Caco-2 (cell line): ENCODE measurements at regions not wholly inside any gene's neighbourhood (a gene's known extent, or its start where the extent isn't known, plus 50 kb on each side); places are given as distances from the start of the nearest gene placed in this dataset.
A peak's percentile ranks its signal among the peaks of the same experiment; 100 is the strongest.

Experiments used
- BruUV-seq: library from RNA; stranded (reverse); fragments of 400-500 nt; replicated peaks from 2 replicates; lab custom pipeline; 2021; lab: Mats Ljungman, UMichigan
- CTCF ChIA-PET: fragments of 300-600 bp; sonication (Branson Sonifier 250); formaldehyde crosslinking; loops from one replicate; lab custom pipeline; 2022; ENCODE audit warnings: antibody characterized with exemption; lab: Charles Lee
- POLR2A ChIA-PET: fragments of 300-600 bp; sonication (Branson Sonifier 250); formaldehyde crosslinking; loops from one replicate; lab custom pipeline; 2022; ENCODE audit warnings: antibody characterized with exemption; lab: Charles Lee
- DNase-seq, 2 experiments: peaks; one replicate each; pipeline versions ENCODE4 v3.0.0 to v3.0.0-alpha.2; 2020 to 2022
- H3K27me3 ChIP-seq: replicated peaks from 2 replicates; pipeline ENCODE4 v1.6.0; 2011; ENCODE audit warnings: low read length; ENCODE audit not compliant: control insufficient read depth, insufficient read depth
- H3K36me3 ChIP-seq: 2 replicates; pipeline ENCODE4 v1.5.1; 2011; ENCODE audit warnings: low read length; ENCODE audit not compliant: control insufficient read depth, insufficient read depth
- H3K4me1 ChIP-seq: fragments of 250-450 bp; sonication (Bioruptor Pico); 2 replicates; pipeline ENCODE4 v1.5.1; 2020; ENCODE audit warnings: mild to moderate bottlenecking
- H3K4me3 ChIP-seq: 2 replicates; pipeline ENCODE4 v1.5.1; 2011; ENCODE audit warnings: low read depth, mild to moderate bottlenecking, control low read depth, low read length
- H3K9me3 ChIP-seq: fragments of 250-450 bp; sonication (Bioruptor Pico); 2 replicates; pipeline ENCODE4 v1.5.1; 2020; ENCODE audit warnings: mild to moderate bottlenecking, moderate library complexity
- H3K27ac Mint-ChIP-seq: one replicate; pipeline ENCODE4 v1.8.0; 2022; ENCODE audit warnings: mixed read lengths; ENCODE audit not compliant: unreplicated experiment
- H3K27me3 Mint-ChIP-seq: one replicate; pipeline ENCODE4 v1.8.0; 2022; ENCODE audit warnings: mixed read lengths; ENCODE audit not compliant: insufficient read depth, unreplicated experiment
- H3K36me3 Mint-ChIP-seq: one replicate; pipeline ENCODE4 v1.8.0; 2022; ENCODE audit warnings: mild to moderate bottlenecking, mixed read lengths; ENCODE audit not compliant: insufficient read depth, unreplicated experiment
- H3K4me1 Mint-ChIP-seq: one replicate; pipeline ENCODE4 v1.8.0; 2022; ENCODE audit warnings: low read depth, mixed read lengths; ENCODE audit not compliant: unreplicated experiment
- H3K4me3 Mint-ChIP-seq: one replicate; pipeline ENCODE4 v1.8.0; 2022; ENCODE audit warnings: mild to moderate bottlenecking, moderate library complexity, mixed read lengths; ENCODE audit not compliant: unreplicated experiment
- H3K9me3 Mint-ChIP-seq: one replicate; pipeline ENCODE4 v1.8.0; 2022; ENCODE audit warnings: mixed read lengths; ENCODE audit not compliant: unreplicated experiment
- CTCF ChIP-seq, 2 experiments: fragments of 200-600 bp in 1 of 2; IDR thresholded peaks; 1 replicate in 1 of 2; 2 replicates in 1 of 2; pipeline versions ENCODE4 v1.5.1 to v1.8.0; 2011 to 2022; ENCODE audit warnings: antibody characterized with exemption in 1 of 2, control low read depth in 1 of 2, inconsistent platforms in 1 of 2, low read depth in 1 of 2, low read length in 1 of 2, mild to moderate bottlenecking in 1 of 2, moderate library complexity in 1 of 2; ENCODE audit not compliant: insufficient read depth in 1 of 2, severe bottlenecking in 1 of 2, unreplicated experiment in 1 of 2
- intact Hi-C: fragments of 100-400 bp; cut with micrococcal nuclease; formaldehyde crosslinking; loops from one replicate; pipeline ENCODE4 v1.10.0; 2022; ENCODE audit not compliant: unreplicated experiment

- POLR2A ChIA-PET, result interaction anchor here (0.8 kb wide), 1 partner anchor 238 kb away, joined by 4 read pairs; no protein-coding TSS in a partner anchor
- intact Hi-C loops, result no loop called here
- peaks cover 69% of the 10 kb centered on the region for H3K36me3 Mint-ChIP-seq
- no peaks in the 10 kb centered on the region for H3K27me3 Mint-ChIP-seq
- CTCF ChIA-PET, result interaction anchor here (1.1 to 1.2 kb wide), 2 partner anchors 27 to 67 kb away, joined by 3 to 4 read pairs; no protein-coding TSS in a partner anchor
- H3K4me3 Mint-ChIP-seq, result no peak overlapping the region
- no peaks in the 10 kb centered on the region for H3K9me3 Mint-ChIP-seq
- Histone ChIP-seq H3K27me3 (no peaks in the 10 kb centered on the region), H3K9me3 (no peaks in the 10 kb centered on the region), H3K36me3 (peaks cover 5% of the 10 kb centered on the region), H3K4me3 (no peak overlapping the region), H3K4me1 (peaks cover 38% of the 10 kb centered on the region)
- no TSS peak for BruUV-seq
- peak; percentile 32 to 56 for DNase-seq
- peaks cover 14% of the 10 kb centered on the region for H3K4me1 Mint-ChIP-seq
- peak overlapping the region; percentile 74 for H3K27ac Mint-ChIP-seq
- no peak for TF ChIP-seq CTCF (IDR thresholded peaks at IDR 0.05; ENCODE audit: insufficient read depth in 1 of 2, low read depth in 1 of 2, low read length in 1 of 2, severe bottlenecking in 1 of 2, unreplicated experiment in 1 of 2)
These were observed 233.2 kb upstream of the TPM1 start for GRCh38 chr15:62809115-62809967.

GRCh38 chr15:62809968-62810260, 232.6 kb upstream of the TPM1 start:
- Histone ChIP-seq H3K4me3 (no peak overlapping the region), H3K27me3 (no peaks in the 10 kb centered on the region), H3K9me3 (no peaks in the 10 kb centered on the region), H3K36me3 (peaks cover 5% of the 10 kb centered on the region), H3K4me1 (peaks cover 38% of the 10 kb centered on the region)
- POLR2A ChIA-PET, result interaction anchor here (0.8 kb wide), 1 partner anchor 238 kb away, joined by 4 read pairs; no protein-coding TSS in a partner anchor
- no peak for TF ChIP-seq CTCF (IDR thresholded peaks at IDR 0.05; ENCODE audit: insufficient read depth in 1 of 2, low read depth in 1 of 2, low read length in 1 of 2, severe bottlenecking in 1 of 2, unreplicated experiment in 1 of 2)
- DNase-seq, result no peak
- Mint-ChIP-seq H3K4me1 (peaks cover 14% of the 10 kb centered on the region), H3K27ac (peak overlapping the region; percentile 74), H3K4me3 (no peak overlapping the region), H3K27me3 (no peaks in the 10 kb centered on the region), H3K36me3 (peaks cover 67% of the 10 kb centered on the region), H3K9me3 (no peaks in the 10 kb centered on the region)
- intact Hi-C loops, result no loop called here
- CTCF ChIA-PET, result interaction anchor here (1.2 kb wide), 1 partner anchor 68 kb away, joined by 4 read pairs; no protein-coding TSS in a partner anchor
- BruUV-seq, result no TSS peak

- H3K4me3 ChIP-seq, result no peak overlapping the region
- Mint-ChIP-seq H3K27me3 (no peaks in the 10 kb centered on the region), H3K4me3 (peak overlapping the region; percentile 27), H3K36me3 (peaks cover 57% of the 10 kb centered on the region), H3K4me1 (peaks cover 23% of the 10 kb centered on the region), H3K9me3 (no peaks in the 10 kb centered on the region), H3K27ac (peak overlapping the region; percentile 55)
- TF ChIP-seq CTCF (IDR thresholded peaks at IDR 0.05; ENCODE audit: insufficient read depth in 1 of 2, low read depth in 1 of 2, low read length in 1 of 2, severe bottlenecking in 1 of 2, unreplicated experiment in 1 of 2), result no peak
- no peaks in the 10 kb centered on the region for H3K27me3 ChIP-seq
- intact Hi-C loops, result loop anchor here (1.0 kb wide), 1 partner anchor 20 kb away; no protein-coding TSS in a partner anchor
- ChIA-PET CTCF (no interaction called here), POLR2A (interaction anchor here (1.2 kb wide), 1 partner anchor 20 kb away, joined by 5 read pairs; no protein-coding TSS in a partner anchor)
- no peak for DNase-seq
- peaks cover 3% of the 10 kb centered on the region for H3K36me3 ChIP-seq
- BruUV-seq, result TSS peak; percentile 32
- peaks cover 49% of the 10 kb centered on the region for H3K4me1 ChIP-seq
- H3K9me3 ChIP-seq, result no peaks in the 10 kb centered on the region
These were observed 230.1 kb upstream of the TPM1 start for GRCh38 chr15:62812515-62812835.
